Neuronal stem cell (in vitro differentiated cells): ENCODE measurements at regions not wholly inside any gene's neighbourhood (a gene's known extent, or its start where the extent isn't known, plus 50 kb on each side); places are given as distances from the start of the nearest gene placed in this dataset.

Experiments used
- DNase-seq: peaks from one replicate; pipeline ENCODE4 v3.0.0-alpha.2; 2013; ENCODE audit warnings: low spot score
- H2AFZ ChIP-seq: one replicate; pipeline ENCODE4 v1.6.1; 2013; ENCODE audit warnings: mild to moderate bottlenecking, low read length, inconsistent platforms
- H2AK5ac ChIP-seq: 2 replicates; pipeline ENCODE4 v1.6.1; 2013; ENCODE audit warnings: low read depth, mild to moderate bottlenecking, inconsistent platforms, low read length, moderate library complexity, mixed read lengths
- H2BK120ac ChIP-seq: 2 replicates; pipeline ENCODE4 v1.6.1; 2013; ENCODE audit warnings: low read depth, mild to moderate bottlenecking, inconsistent platforms, low read length, moderate library complexity, mixed read lengths
- H2BK12ac ChIP-seq: one replicate; pipeline ENCODE4 v1.6.1; 2013; ENCODE audit warnings: low read length, inconsistent platforms
- H2BK15ac ChIP-seq: 2 replicates; pipeline ENCODE4 v1.6.1; 2013; ENCODE audit warnings: mild to moderate bottlenecking, low read length, inconsistent platforms, mixed read lengths
- H2BK5ac ChIP-seq: one replicate; pipeline ENCODE4 v1.6.1; 2013; ENCODE audit warnings: inconsistent platforms, mild to moderate bottlenecking, low read length, moderate library complexity
- H3K14ac ChIP-seq: one replicate; pipeline ENCODE4 v1.6.1; 2013; ENCODE audit warnings: low read length, inconsistent platforms
- H3K18ac ChIP-seq: 2 replicates; pipeline ENCODE4 v1.6.1; 2013; ENCODE audit warnings: low read length, inconsistent platforms
- H3K23ac ChIP-seq: 2 replicates; pipeline ENCODE4 v1.6.1; 2013; ENCODE audit warnings: low read depth, mild to moderate bottlenecking, mixed read lengths, low read length, inconsistent platforms; ENCODE audit not compliant: poor library complexity
- H3K27ac ChIP-seq: replicated peaks from 3 replicates; pipeline ENCODE4 v1.5.1; 2013; ENCODE audit warnings: low read length, inconsistent platforms
- H3K27me3 ChIP-seq, 3 experiments: 2 replicates each; pipeline ENCODE4 v1.6.1; 2013; ENCODE audit warnings: low read length in 3 of 3, mild to moderate bottlenecking in 2 of 3, inconsistent platforms in 1 of 3, low read depth in 1 of 3, mixed read lengths in 1 of 3, moderate library complexity in 1 of 3; ENCODE audit not compliant: control insufficient read depth in 3 of 3, insufficient read depth in 3 of 3
- H3K36me3 ChIP-seq, 2 donors: replicated peaks in 1 of 2; 2 replicates each; pipeline ENCODE4 v1.6.1; 2013; ENCODE audit warnings: low read length in 2 of 2; ENCODE audit not compliant: control insufficient read depth in 2 of 2, insufficient read depth in 2 of 2
- H3K4ac ChIP-seq: 2 replicates; pipeline ENCODE4 v1.6.1; 2013; ENCODE audit warnings: inconsistent platforms, mild to moderate bottlenecking, low read length, moderate library complexity
- H3K4me1 ChIP-seq, 2 donors: 1 replicate in 1 of 2; 2 replicates in 1 of 2; pipeline ENCODE4 v1.6.1; 2013; ENCODE audit warnings: low read length in 2 of 2, low read depth in 1 of 2; ENCODE audit not compliant: control insufficient read depth in 2 of 2, insufficient read depth in 1 of 2
- H3K4me2 ChIP-seq: one replicate; pipeline ENCODE4 v1.6.1; 2013; ENCODE audit warnings: mild to moderate bottlenecking, low read length, inconsistent platforms; ENCODE audit not compliant: insufficient read depth, poor library complexity, severe bottlenecking
- H3K4me3 ChIP-seq, 2 donors: 2 replicates each; pipeline ENCODE4 v1.5.1; 2013; ENCODE audit warnings: low read length in 2 of 2, mild to moderate bottlenecking in 2 of 2, inconsistent platforms in 1 of 2, moderate library complexity in 1 of 2
- H3K79me1 ChIP-seq: one replicate; pipeline ENCODE4 v1.6.1; 2013; ENCODE audit warnings: low read depth, mild to moderate bottlenecking, inconsistent platforms, low read length, moderate library complexity
- H3K9ac ChIP-seq: one replicate; pipeline ENCODE4 v1.6.1; 2013; ENCODE audit warnings: mild to moderate bottlenecking, low read depth, low read length, inconsistent platforms; ENCODE audit not compliant: poor library complexity
- H3K9me3 ChIP-seq, 2 donors: replicated peaks in 1 of 2; 2 replicates each; pipeline versions ENCODE3 to v1.6.1; 2013; ENCODE audit warnings: low read length in 2 of 2, mild to moderate bottlenecking in 2 of 2, inconsistent platforms in 1 of 2, low read depth in 1 of 2, mixed read lengths in 1 of 2, moderate library complexity in 1 of 2; ENCODE audit not compliant: control insufficient read depth in 2 of 2, insufficient read depth in 1 of 2
- H4K8ac ChIP-seq: one replicate; pipeline ENCODE4 v1.6.1; 2013; ENCODE audit warnings: low read depth, mild to moderate bottlenecking, inconsistent platforms, low read length, moderate library complexity
- H4K91ac ChIP-seq: one replicate; pipeline ENCODE4 v1.6.1; 2013; ENCODE audit warnings: low read length, low read depth, mild to moderate bottlenecking, inconsistent platforms; ENCODE audit not compliant: poor library complexity
- WGBS, 2 donors: extraction: QIAGEN DNeasy Blood & Tissue Kit; methylation state at CpG; one replicate each; pipeline ENCODE4 v1.1.7; 2013; ENCODE audit warnings: missing lambda C conversion rate in 2 of 2, mixed read lengths in 1 of 2; ENCODE audit not compliant: insufficient read length in 2 of 2, insufficient replicate concordance in 1 of 2; ENCODE audit errors: extremely low coverage in 2 of 2; 5-methylcytosine and 5-hydroxymethylcytosine counted together

DNA sequence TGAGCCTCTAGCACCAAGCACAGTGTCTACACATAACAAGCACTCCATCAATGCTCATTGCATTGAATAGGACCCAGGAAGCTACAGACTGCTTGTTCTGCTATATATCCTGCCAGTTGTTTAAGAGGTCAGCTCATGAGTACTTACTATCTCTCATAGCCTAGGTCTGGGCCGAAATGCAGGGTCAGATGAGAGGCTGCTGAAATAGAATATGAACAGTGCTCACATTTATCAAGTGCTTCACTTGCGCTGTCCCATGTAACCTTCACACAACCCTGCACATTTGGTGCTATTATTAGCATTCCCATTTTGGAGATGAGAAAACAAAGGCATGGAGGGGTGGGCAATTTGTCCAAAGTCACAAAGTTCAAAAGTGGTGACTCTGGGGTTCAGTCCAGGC is 153.6 kb downstream of the FGF18 start:
- H2AK5ac ChIP-seq = no peak overlapping the region
- DNase-seq = no peak
- H3K23ac ChIP-seq = no peak overlapping the region
- H3K4ac ChIP-seq = no peak overlapping the region
- no peaks in the 10 kb centered on the region for H3K27me3 ChIP-seq
- H3K14ac ChIP-seq = no peak overlapping the region
- no peak overlapping the region for H2BK120ac ChIP-seq
- H2AFZ ChIP-seq = no peak overlapping the region
- H2BK5ac ChIP-seq = no peak overlapping the region
- H3K27ac ChIP-seq = no peak overlapping the region
- no peaks in the 10 kb centered on the region for H3K79me1 ChIP-seq
- no peak overlapping the region for H3K4me2 ChIP-seq
- H3K9ac ChIP-seq = no peak overlapping the region
- H4K8ac ChIP-seq = no peak overlapping the region
- H3K4me1 ChIP-seq = peaks cover 7 to 12% of the 10 kb centered on the region in 2 donors
- no peak overlapping the region for H3K4me3 ChIP-seq
- no peak overlapping the region for H2BK12ac ChIP-seq
- H3K18ac ChIP-seq = no peak overlapping the region
- peaks cover 3 to 13% of the 10 kb centered on the region in 2 donors for H3K9me3 ChIP-seq
- no peaks in the 10 kb centered on the region for H3K36me3 ChIP-seq
- no peak overlapping the region for H4K91ac ChIP-seq
- no CpG with 5 or more reads among the region's 2 CpGs for WGBS, 2 donors
- no peak overlapping the region for H2BK15ac ChIP-seq

DNA sequence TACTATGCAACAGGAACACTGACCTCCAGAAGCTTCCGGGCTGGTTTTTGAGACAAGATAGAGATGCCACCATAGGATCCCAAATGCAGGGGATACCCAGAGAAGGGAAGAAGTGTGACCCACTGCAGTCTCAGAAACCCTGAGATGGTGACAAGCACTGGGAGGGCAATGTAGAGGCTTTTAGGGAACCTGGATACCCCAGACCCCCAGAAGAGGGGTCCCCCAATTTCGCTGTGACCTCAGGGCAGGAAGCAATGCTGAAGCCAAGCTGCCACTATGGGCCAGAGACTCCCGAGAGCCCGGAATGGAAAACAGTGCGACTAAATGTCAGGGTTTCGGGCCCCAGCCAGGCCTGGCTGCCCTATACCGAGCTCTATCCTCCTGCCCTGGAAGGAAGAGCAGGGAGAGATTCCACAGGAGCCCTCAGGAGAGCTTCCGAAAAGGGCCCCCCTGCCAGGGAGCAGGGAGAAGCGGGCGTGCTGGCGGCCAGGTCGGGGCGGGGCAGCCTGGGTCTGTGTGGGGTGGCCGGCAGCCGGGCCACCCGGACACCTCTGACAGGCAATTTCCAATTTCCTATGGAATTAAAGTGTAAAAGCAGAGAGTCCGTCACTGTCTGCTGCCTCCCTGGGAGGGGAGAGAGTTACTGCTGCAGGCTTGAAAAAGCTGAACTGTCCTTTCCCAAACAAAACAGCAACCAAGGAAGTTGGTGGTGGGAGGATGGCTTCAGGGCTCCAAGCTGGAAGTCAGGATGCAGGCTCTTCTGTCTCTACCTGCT is 154.2 kb downstream of the FGF18 start:
- H2BK120ac ChIP-seq = no peak overlapping the region
- peaks cover 13% of the 10 kb centered on the region in 2 donors for H3K4me1 ChIP-seq
- H4K8ac ChIP-seq = no peak overlapping the region
- H3K9ac ChIP-seq = no peak overlapping the region
- peak overlapping the region; percentile 49 for H3K18ac ChIP-seq
- H3K79me1 ChIP-seq = no peaks in the 10 kb centered on the region
- H3K4ac ChIP-seq = no peak overlapping the region
- H2BK5ac ChIP-seq = no peak overlapping the region
- no peak overlapping the region for H4K91ac ChIP-seq
- H3K4me2 ChIP-seq = no peak overlapping the region
- no peak overlapping the region for H2BK12ac ChIP-seq
- no peak overlapping the region for H2BK15ac ChIP-seq
- H3K27me3 ChIP-seq = no peaks in the 10 kb centered on the region
- H3K14ac ChIP-seq = no peak overlapping the region
- no peaks in the 10 kb centered on the region for H3K36me3 ChIP-seq
- H3K4me3 ChIP-seq = no peak overlapping the region
- DNase-seq = no peak
- peaks cover 3 to 12% of the 10 kb centered on the region in 2 donors for H3K9me3 ChIP-seq
- H3K23ac ChIP-seq = no peak overlapping the region
- H3K27ac ChIP-seq = no peak overlapping the region
- no CpG with 5 or more reads among the region's 17 CpGs for WGBS, 2 donors
- peak overlapping the region; percentile 16 for H2AFZ ChIP-seq
- no peak overlapping the region for H2AK5ac ChIP-seq

DNA sequence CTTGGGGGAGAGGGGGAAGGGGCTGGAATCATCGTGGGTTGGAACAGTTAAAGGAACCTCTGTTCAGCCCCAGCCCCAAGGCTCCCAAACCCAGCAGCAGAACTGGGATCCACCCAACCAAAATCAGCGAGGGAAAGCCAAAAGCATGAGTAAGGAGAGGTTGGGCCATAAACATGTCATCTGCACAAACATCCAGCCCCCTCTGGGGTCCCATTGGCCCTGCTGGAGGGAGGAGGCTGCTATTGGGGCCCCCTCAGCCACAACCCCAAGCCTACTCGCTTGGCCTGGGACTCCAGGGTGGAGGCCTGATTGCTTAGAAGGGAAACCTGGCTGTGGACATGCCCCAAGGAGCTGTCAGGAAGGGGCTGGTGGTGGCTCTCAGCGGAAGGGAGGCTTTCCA is 154.9 kb downstream of the FGF18 start:
- no peak overlapping the region for H3K27ac ChIP-seq
- WGBS, 2 donors = no CpG with 5 or more reads among the region's 4 CpGs
- no peak overlapping the region for H3K9ac ChIP-seq
- peaks cover 3 to 5% of the 10 kb centered on the region in 2 donors for H3K9me3 ChIP-seq
- no peak overlapping the region for H3K14ac ChIP-seq
- peak overlapping the region; percentile 16 for H2AFZ ChIP-seq
- peak overlapping the region; percentile 41 for H3K18ac ChIP-seq
- H3K23ac ChIP-seq = no peak overlapping the region
- no peak overlapping the region for H3K4me2 ChIP-seq
- no peak overlapping the region for H3K4me3 ChIP-seq
- no peaks in the 10 kb centered on the region for H3K27me3 ChIP-seq
- H2BK5ac ChIP-seq = no peak overlapping the region
- H4K8ac ChIP-seq = no peak overlapping the region
- no peak overlapping the region for H2BK15ac ChIP-seq
- no peak overlapping the region for H3K4ac ChIP-seq
- H2AK5ac ChIP-seq = no peak overlapping the region
- H3K79me1 ChIP-seq = no peaks in the 10 kb centered on the region
- no peaks in the 10 kb centered on the region for H3K36me3 ChIP-seq
- no peak overlapping the region for H2BK120ac ChIP-seq
- no peak overlapping the region for H2BK12ac ChIP-seq
- peaks cover 20% of the 10 kb centered on the region in 2 donors for H3K4me1 ChIP-seq
- no peak overlapping the region for H4K91ac ChIP-seq
- DNase-seq = no peak

DNA sequence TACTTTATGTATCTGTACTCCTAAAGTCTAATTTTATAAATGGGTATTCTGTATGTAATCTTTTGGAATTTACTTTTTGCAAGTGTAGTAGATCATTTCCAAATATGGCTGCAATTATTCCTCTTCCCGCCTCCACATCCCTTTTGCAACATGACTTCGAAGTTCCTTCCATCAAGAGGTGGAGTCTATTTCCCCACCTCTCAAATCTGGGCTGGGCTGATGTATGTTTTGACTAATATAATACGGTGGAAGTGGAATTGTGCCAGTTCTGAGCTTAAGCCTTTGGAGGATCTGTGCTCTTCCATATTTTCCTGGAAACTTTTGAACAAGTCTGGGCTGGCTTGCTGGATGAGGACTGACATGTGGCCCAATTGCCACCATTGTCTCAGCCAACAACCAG is 155.9 kb downstream of the FGF18 start:
- no CpG with 5 or more reads among the region's 3 CpGs for WGBS, 2 donors
- Histone ChIP-seq H2AK5ac (no peak overlapping the region), H3K4me1 (peaks cover 26% of the 10 kb centered on the region in 2 donors)

More for the DNA sequence above, 155.9 kb downstream of the FGF18 start:
- no peak overlapping the region for H3K4ac ChIP-seq
- no peak overlapping the region for H3K18ac ChIP-seq
- H3K9me3 ChIP-seq = peaks cover 0 to under 1% of the 10 kb centered on the region in 2 donors
- H3K23ac ChIP-seq = no peak overlapping the region
- no peak overlapping the region for H2BK15ac ChIP-seq
- no peak overlapping the region for H2BK120ac ChIP-seq
- no peak for DNase-seq
- H2BK12ac ChIP-seq = no peak overlapping the region
- no peak overlapping the region for H2AFZ ChIP-seq
- H3K14ac ChIP-seq = no peak overlapping the region
- no peak overlapping the region for H3K9ac ChIP-seq
- H4K8ac ChIP-seq = no peak overlapping the region
- H3K79me1 ChIP-seq = no peaks in the 10 kb centered on the region
- no peak overlapping the region for H3K4me3 ChIP-seq
- no peak overlapping the region for H4K91ac ChIP-seq
- no peaks in the 10 kb centered on the region for H3K36me3 ChIP-seq
- no peak overlapping the region for H3K27ac ChIP-seq
- H3K27me3 ChIP-seq = no peaks in the 10 kb centered on the region
- H3K4me2 ChIP-seq = no peak overlapping the region
- no peak overlapping the region for H2BK5ac ChIP-seq
